ENCODE measurements at regions not wholly inside any gene's neighbourhood (a gene's known extent, or its start where the extent isn't known, plus 50 kb on each side); places are given as distances from the start of the nearest gene placed in this dataset.

- no peak for TF ChIP-seq CTCF (IDR thresholded peaks at IDR 0.05)
- no peak for TF ChIP-seq EP300 (IDR thresholded peaks at IDR 0.05)
- TF ChIP-seq POLR2A (IDR thresholded peaks at IDR 0.05): no peak
- TF ChIP-seq POLR2AphosphoS5 (IDR thresholded peaks at IDR 0.05): no peak
These were observed 975.1 kb downstream of the NSUN3 start for GRCh38 chr3:95037927-95038326.

Data from stomach (tissue), 4 donors.